Suprapubic skin (tissue), 4 donors: ENCODE measurements at regions not wholly inside any gene's neighbourhood (a gene's known extent, or its start where the extent isn't known, plus 50 kb on each side); places are given as distances from the start of the nearest gene placed in this dataset.

Source experiments
- EP300 ChIP-seq: sonication (generic); formaldehyde crosslinking; IDR thresholded peaks from one replicate; pipeline ENCODE4 v1.6.1; 2017; ENCODE audit warnings: antibody characterized with exemption
- POLR2A ChIP-seq, 2 donors: fragments of 450-650 bp; IDR thresholded peaks; one replicate each; pipeline ENCODE4 v1.6.1; 2017; ENCODE audit warnings: antibody characterized with exemption in 2 of 2, mild to moderate bottlenecking in 2 of 2, moderate library complexity in 2 of 2
- POLR2AphosphoS5 ChIP-seq, 3 donors: sonication (generic); formaldehyde crosslinking; IDR thresholded peaks; one replicate each; pipeline ENCODE4 v1.6.1; 2017; ENCODE audit warnings: antibody characterized with exemption in 3 of 3
- TF ChIP-seq, protein P1 (sequence below), 2 donors: fragments of 200-600 bp in 1 of 2; fragments of 450-650 bp in 1 of 2; sonication (generic) in 1 of 2; IDR thresholded peaks; one replicate each; pipeline ENCODE4 v1.5.1; 2016 to 2019; ENCODE audit warnings: antibody characterized with exemption in 2 of 2, mild to moderate bottlenecking in 1 of 2, moderate library complexity in 1 of 2

DNA sequence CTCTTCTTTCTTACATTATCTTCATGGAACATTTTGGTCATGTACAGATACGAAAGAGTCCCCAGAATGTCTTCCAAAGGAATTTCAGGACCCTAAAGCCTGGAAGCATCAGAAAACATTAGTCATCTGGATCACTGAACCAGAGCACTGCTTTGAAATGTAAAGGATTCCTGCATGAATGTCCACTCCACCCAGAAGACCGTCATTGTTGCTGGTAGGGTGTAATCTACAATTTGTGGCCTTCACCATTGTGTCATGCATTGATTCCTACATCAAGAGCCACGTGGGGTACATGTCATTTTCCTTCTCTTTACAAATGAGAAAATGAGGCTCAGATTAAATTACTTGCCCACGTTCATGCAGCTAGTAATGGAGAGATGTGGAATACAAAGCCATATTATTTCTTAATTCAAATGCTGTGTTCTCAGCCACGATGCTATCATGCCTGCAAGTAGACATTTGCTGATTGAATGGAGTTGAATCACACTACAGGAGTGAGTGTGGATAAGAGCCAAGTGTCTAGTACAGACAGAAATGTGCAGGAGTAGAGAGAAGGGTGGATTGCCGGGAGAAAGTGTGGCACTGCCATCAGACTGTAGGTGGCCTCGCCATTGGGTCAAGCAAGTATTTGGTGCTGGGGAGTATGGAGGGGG, 231.2 kb downstream of the C12orf75 start:
- TF ChIP-seq, protein P1, sequence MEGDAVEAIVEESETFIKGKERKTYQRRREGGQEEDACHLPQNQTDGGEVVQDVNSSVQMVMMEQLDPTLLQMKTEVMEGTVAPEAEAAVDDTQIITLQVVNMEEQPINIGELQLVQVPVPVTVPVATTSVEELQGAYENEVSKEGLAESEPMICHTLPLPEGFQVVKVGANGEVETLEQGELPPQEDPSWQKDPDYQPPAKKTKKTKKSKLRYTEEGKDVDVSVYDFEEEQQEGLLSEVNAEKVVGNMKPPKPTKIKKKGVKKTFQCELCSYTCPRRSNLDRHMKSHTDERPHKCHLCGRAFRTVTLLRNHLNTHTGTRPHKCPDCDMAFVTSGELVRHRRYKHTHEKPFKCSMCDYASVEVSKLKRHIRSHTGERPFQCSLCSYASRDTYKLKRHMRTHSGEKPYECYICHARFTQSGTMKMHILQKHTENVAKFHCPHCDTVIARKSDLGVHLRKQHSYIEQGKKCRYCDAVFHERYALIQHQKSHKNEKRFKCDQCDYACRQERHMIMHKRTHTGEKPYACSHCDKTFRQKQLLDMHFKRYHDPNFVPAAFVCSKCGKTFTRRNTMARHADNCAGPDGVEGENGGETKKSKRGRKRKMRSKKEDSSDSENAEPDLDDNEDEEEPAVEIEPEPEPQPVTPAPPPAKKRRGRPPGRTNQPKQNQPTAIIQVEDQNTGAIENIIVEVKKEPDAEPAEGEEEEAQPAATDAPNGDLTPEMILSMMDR (IDR thresholded peaks at IDR 0.05) = no peak
- TF ChIP-seq POLR2A (IDR thresholded peaks at IDR 0.05) = no peak
- TF ChIP-seq POLR2AphosphoS5 (IDR thresholded peaks at IDR 0.05) = no peak
- TF ChIP-seq EP300 = no peak
